SK-N-SH treated with all-trans-retinoic acid at 6 μM for 48 hours (cell line): ENCODE measurements at regions not wholly inside any gene's neighbourhood (a gene's known extent, or its start where the extent isn't known, plus 50 kb on each side); places are given as distances from the start of the nearest gene placed in this dataset.

Experiments
- ATAC-seq: fragments of 200-7000 bp; cut with Tn5 transposase; 3 replicates; pipeline ENCODE4 v1.9.1; 2020; ENCODE audit warnings: mild to moderate bottlenecking, moderate library complexity
- ARNTL ChIP-seq: fragments of 450-650 bp; formaldehyde crosslinking; IDR thresholded peaks from 2 replicates; pipeline ENCODE4 v1.5.0; 2020; ENCODE audit warnings: low read depth, mild to moderate bottlenecking, moderate library complexity, borderline replicate concordance
- BACH2 ChIP-seq: fragments of 250-450 bp; sonication (Bioruptor Pico); IDR thresholded peaks from 2 replicates; pipeline ENCODE4 v1.9.0; 2021; ENCODE audit warnings: mild to moderate bottlenecking, borderline replicate concordance
- CREB5 ChIP-seq: fragments of 250-450 bp; sonication (Bioruptor Pico); IDR thresholded peaks from 2 replicates; pipeline ENCODE4 v1.5.1; 2020; ENCODE audit warnings: low read depth, mild to moderate bottlenecking, moderate library complexity
- CSDC2 ChIP-seq: fragments of 250-450 bp; sonication (Bioruptor Pico); IDR thresholded peaks from 2 replicates; pipeline ENCODE4 v1.5.0; 2020; ENCODE audit warnings: mild to moderate bottlenecking, moderate library complexity
- CSRNP3 ChIP-seq: fragments of 250-450 bp; sonication (Bioruptor Pico); IDR thresholded peaks from 2 replicates; pipeline ENCODE4 v1.5.1; 2021; ENCODE audit warnings: mild to moderate bottlenecking, moderate library complexity
- ESRRG ChIP-seq: fragments of 250-450 bp; sonication (Bioruptor Pico); IDR thresholded peaks from 2 replicates; pipeline ENCODE4 v1.6.1; 2021; ENCODE audit warnings: mild to moderate bottlenecking
- GLIS3 ChIP-seq: fragments of 250-450 bp; sonication (Bioruptor Pico); IDR thresholded peaks from 2 replicates; pipeline ENCODE4 v1.5.0; 2020; ENCODE audit warnings: mild to moderate bottlenecking, moderate library complexity
- ISL1 ChIP-seq: fragments of 250-450 bp; sonication (Bioruptor Pico); IDR thresholded peaks from 2 replicates; pipeline ENCODE4 v2.1.2; 2022; ENCODE audit warnings: mild to moderate bottlenecking, moderate library complexity
- OSR1 ChIP-seq: fragments of 250-450 bp; sonication (Bioruptor Pico); IDR thresholded peaks from 2 replicates; pipeline ENCODE4 v1.8.0; 2022; ENCODE audit warnings: moderate library complexity, mild to moderate bottlenecking, inconsistent platforms
- PPARA ChIP-seq: fragments of 250-450 bp; sonication (Bioruptor Pico); IDR thresholded peaks from 2 replicates; pipeline ENCODE4 v1.5.0; 2020; ENCODE audit warnings: mild to moderate bottlenecking, borderline replicate concordance
- RARB ChIP-seq: fragments of 250-450 bp; sonication (Bioruptor Pico); IDR thresholded peaks from 2 replicates; pipeline ENCODE4 v1.8.0; 2021; ENCODE audit warnings: mild to moderate bottlenecking, moderate library complexity
- SNAI2 ChIP-seq: fragments of 250-450 bp; sonication (Bioruptor Pico); IDR thresholded peaks from 2 replicates; pipeline ENCODE4 v1.5.0; 2020; ENCODE audit warnings: mild to moderate bottlenecking, moderate library complexity
- TCF4 ChIP-seq: fragments of 250-450 bp; sonication (Bioruptor Pico); IDR thresholded peaks from 2 replicates; pipeline ENCODE4 v1.8.0; 2021; ENCODE audit warnings: mild to moderate bottlenecking, moderate library complexity, borderline replicate concordance
- TOX ChIP-seq: fragments of 250-450 bp; sonication (Bioruptor Pico); IDR thresholded peaks from 2 replicates; pipeline ENCODE4 v1.8.0; 2021; ENCODE audit warnings: mild to moderate bottlenecking, moderate library complexity, borderline replicate concordance
- TSHZ2 ChIP-seq: fragments of 250-450 bp; sonication (Bioruptor Pico); IDR thresholded peaks from 2 replicates; pipeline ENCODE4 v1.5.0; 2020; ENCODE audit warnings: mild to moderate bottlenecking, moderate library complexity
- ZC3H10 ChIP-seq: fragments of 250-450 bp; sonication (Bioruptor Pico); IDR thresholded peaks from 2 replicates; pipeline ENCODE4 v1.5.1; 2021; ENCODE audit warnings: mild to moderate bottlenecking, moderate library complexity
- ZFP3 ChIP-seq: fragments of 250-450 bp; sonication (Bioruptor Pico); IDR thresholded peaks from 2 replicates; pipeline ENCODE4 v1.5.0; 2020; ENCODE audit warnings: mild to moderate bottlenecking, moderate library complexity
- ZFP30 ChIP-seq: fragments of 450-650 bp; formaldehyde crosslinking; IDR thresholded peaks from 2 replicates; pipeline ENCODE4 v1.5.0; 2022; ENCODE audit warnings: mild to moderate bottlenecking, moderate library complexity
- ZNF565 ChIP-seq: fragments of 450-650 bp; formaldehyde crosslinking; conservative IDR thresholded peaks from 2 replicates; pipeline ENCODE4 v1.5.0; 2020; ENCODE audit warnings: low read depth, mild to moderate bottlenecking, moderate library complexity
- ZNF70 ChIP-seq: fragments of 450-650 bp; formaldehyde crosslinking; IDR thresholded peaks from 2 replicates; pipeline ENCODE4 v1.5.0; 2020; ENCODE audit warnings: mild to moderate bottlenecking, moderate library complexity
- ZNF8 ChIP-seq: fragments of 450-650 bp; formaldehyde crosslinking; IDR thresholded peaks from 2 replicates; pipeline ENCODE4 v1.5.0; 2020; ENCODE audit warnings: mild to moderate bottlenecking, moderate library complexity

GRCh38 chr3:113063126-113063894 lies 72.5 kb downstream of the GTPBP8 start:
- no peak for TF ChIP-seq SNAI2
- no peak for TF ChIP-seq ZNF70 (CRISPR knock-in tag)
- TF ChIP-seq ZFP30 (CRISPR knock-in tag), result no peak
- TF ChIP-seq ZFP3 (CRISPR knock-in tag), result no peak
- TF ChIP-seq ZC3H10 (CRISPR knock-in tag), result no peak
- TF ChIP-seq ARNTL (CRISPR knock-in tag), result no peak
- no peak for TF ChIP-seq CSRNP3 (CRISPR knock-in tag)
- no peak for TF ChIP-seq ESRRG (CRISPR knock-in tag)
- TF ChIP-seq PPARA (CRISPR knock-in tag), result no peak
- TF ChIP-seq OSR1, result no peak
- no peak for TF ChIP-seq TCF4

GRCh38 chr3:113064183-113064582 lies 73.4 kb downstream of the GTPBP8 start:
- TF ChIP-seq GLIS3 (CRISPR knock-in tag) (no peak), ZFP3 (CRISPR knock-in tag) (no peak), SNAI2 (no peak), ESRRG (CRISPR knock-in tag) (no peak), ZNF8 (CRISPR knock-in tag) (no peak), ZNF565 (CRISPR knock-in tag) (no peak), OSR1 (no peak)

More at GRCh38 chr3:113063126-113063894, 72.5 kb downstream of the GTPBP8 start:
- ATAC-seq, result no peak

GRCh38 chr3:113065336-113065735 lies 74.6 kb downstream of the GTPBP8 start:
- no peak for ATAC-seq
- TF ChIP-seq TCF4 (no peak), CSDC2 (CRISPR knock-in tag) (no peak), OSR1 (no peak)
- TF ChIP-seq, all 23 proteins: peak for 0

More at GRCh38 chr3:113064183-113064582, 73.4 kb downstream of the GTPBP8 start:
- no peak for ATAC-seq

- TF ChIP-seq ISL1 (CRISPR knock-in tag) (no peak), BACH2 (CRISPR knock-in tag) (no peak), TOX (CRISPR knock-in tag) (no peak), TSHZ2 (CRISPR knock-in tag) (no peak), RARB (CRISPR knock-in tag) (no peak), ZNF565 (CRISPR knock-in tag) (no peak), ZNF70 (CRISPR knock-in tag) (no peak), CSDC2 (CRISPR knock-in tag) (no peak), PPARA (CRISPR knock-in tag) (no peak), CREB5 (no peak), ZNF8 (CRISPR knock-in tag) (no peak), ZC3H10 (CRISPR knock-in tag) (no peak), TCF4 (no peak), OSR1 (no peak), GLIS3 (CRISPR knock-in tag) (no peak)
- peak; percentile 80 for ATAC-seq
Observed at GRCh38 chr3:113070072-113070640, 79.4 kb downstream of the GTPBP8 start.

GRCh38 chr3:113070681-113071113 lies 79.9 kb downstream of the GTPBP8 start:
- ATAC-seq, result peak; percentile 88
- no peak for TF ChIP-seq BACH2 (CRISPR knock-in tag)
- no peak for TF ChIP-seq TSHZ2 (CRISPR knock-in tag)
- TF ChIP-seq TCF4, result no peak
- no peak for TF ChIP-seq CSDC2 (CRISPR knock-in tag)
- TF ChIP-seq PPARA (CRISPR knock-in tag), result no peak
- TF ChIP-seq ESRRG (CRISPR knock-in tag), result no peak
- TF ChIP-seq CSRNP3 (CRISPR knock-in tag), result no peak
